CD14-positive monocyte (primary cell): ENCODE measurements at regions not wholly inside any gene's neighbourhood (a gene's known extent, or its start where the extent isn't known, plus 50 kb on each side); places are given as distances from the start of the nearest gene placed in this dataset.
A peak's percentile ranks its signal among the peaks of the same experiment; 100 is the strongest.

Source experiments
- DNase-seq, 3 donors: peaks; one replicate each; pipeline ENCODE4 v3.0.0-alpha.2; 2011 to 2022
- H2AFZ ChIP-seq: 2 replicates; pipeline ENCODE4 v1.6.0; 2012; ENCODE audit warnings: mild to moderate bottlenecking, low read depth, low read length, inconsistent platforms; ENCODE audit not compliant: insufficient read depth, poor library complexity, severe bottlenecking
- H3K27ac ChIP-seq, 2 donors: 1 replicate in 1 of 2; 2 replicates in 1 of 2; pipeline ENCODE4 v1.5.1; 2012 to 2013; ENCODE audit warnings: low read length in 2 of 2, control low read depth in 1 of 2, inconsistent platforms in 1 of 2, low read depth in 1 of 2, mild to moderate bottlenecking in 1 of 2
- H3K27me3 ChIP-seq, 2 donors: one replicate each; pipeline versions ENCODE4 v1.6.0 to v1.6.1; 2011 to 2013; ENCODE audit warnings: low read length in 2 of 2; ENCODE audit not compliant: control insufficient read depth in 2 of 2, insufficient read depth in 2 of 2
- H3K36me3 ChIP-seq, 2 donors: replicated peaks in 1 of 2; 1 replicate in 1 of 2; 2 replicates in 1 of 2; pipeline versions ENCODE4 v1.5.1 to v1.6.1; 2012 to 2013; ENCODE audit warnings: low read length in 2 of 2, control low read depth in 1 of 2, inconsistent platforms in 1 of 2, mild to moderate bottlenecking in 1 of 2; ENCODE audit not compliant: insufficient read depth in 2 of 2, control insufficient read depth in 1 of 2
- H3K4me1 ChIP-seq, 2 donors: 1 replicate in 1 of 2; 2 replicates in 1 of 2; pipeline versions ENCODE4 v1.5.1 to v1.6.1; 2012 to 2013; ENCODE audit warnings: low read length in 2 of 2, control low read depth in 1 of 2, inconsistent platforms in 1 of 2, mild to moderate bottlenecking in 1 of 2, moderate library complexity in 1 of 2; ENCODE audit not compliant: insufficient read depth in 2 of 2, control insufficient read depth in 1 of 2
- H3K4me2 ChIP-seq: replicated peaks from 2 replicates; pipeline ENCODE3; 2012; ENCODE audit warnings: low read length, moderate library complexity, mild to moderate bottlenecking; ENCODE audit not compliant: poor library complexity, severe bottlenecking; ENCODE audit errors: extremely low read depth
- H3K4me3 ChIP-seq, 3 experiments: fragments of 200-600 bp in 1 of 3; sonication (generic) in 1 of 3; replicated peaks in 1 of 3; 1 replicate in 2 of 3; 2 replicates in 1 of 3; pipeline ENCODE4 v1.5.1; 2011 to 2013; ENCODE audit warnings: low read length in 3 of 3, mild to moderate bottlenecking in 3 of 3, control low read depth in 2 of 3, low read depth in 2 of 3, inconsistent platforms in 1 of 3, moderate library complexity in 1 of 3
- H3K79me2 ChIP-seq: 2 replicates; pipeline ENCODE4 v1.6.0; 2012; ENCODE audit warnings: mild to moderate bottlenecking, control low read depth, inconsistent platforms, low read length, moderate library complexity; ENCODE audit not compliant: insufficient read depth
- H3K9ac ChIP-seq: 2 replicates; pipeline ENCODE4 v1.6.0; 2017; ENCODE audit warnings: low read length, mild to moderate bottlenecking; ENCODE audit not compliant: insufficient read depth, poor library complexity, severe bottlenecking
- H3K9me3 ChIP-seq, 2 donors: replicated peaks in 1 of 2; 1 replicate in 1 of 2; 2 replicates in 1 of 2; pipeline versions ENCODE4 v1.5.1 to v1.6.1; 2012 to 2013; ENCODE audit warnings: low read length in 2 of 2, control low read depth in 1 of 2; ENCODE audit not compliant: control insufficient read depth in 1 of 2, insufficient read depth in 1 of 2
- H4K20me1 ChIP-seq: 2 replicates; pipeline ENCODE4 v1.6.0; 2012; ENCODE audit warnings: mild to moderate bottlenecking, low read length, control low read depth, moderate library complexity; ENCODE audit not compliant: insufficient read depth
- H3K27ac Mint-ChIP-seq, 7 donors: one replicate each; pipeline ENCODE4 v1.8.0; 2020; ENCODE audit warnings: mild to moderate bottlenecking in 7 of 7, mixed read lengths in 7 of 7, moderate library complexity in 6 of 7, inconsistent platforms in 2 of 7
- H3K27me3 Mint-ChIP-seq, 3 donors: one replicate each; pipeline ENCODE4 v1.8.0; 2021 to 2022; ENCODE audit warnings: low read depth in 3 of 3, mild to moderate bottlenecking in 3 of 3, mixed read lengths in 3 of 3, moderate library complexity in 3 of 3, inconsistent platforms in 1 of 3
- H3K36me3 Mint-ChIP-seq, 2 donors: one replicate each; pipeline ENCODE4 v1.8.0; 2020; ENCODE audit warnings: mixed read lengths in 2 of 2, inconsistent platforms in 1 of 2, mild to moderate bottlenecking in 1 of 2
- H3K4me1 Mint-ChIP-seq: one replicate; pipeline ENCODE4 v1.8.0; 2020; ENCODE audit warnings: mild to moderate bottlenecking, mixed read lengths
- H3K4me3 Mint-ChIP-seq, 2 donors: one replicate each; pipeline ENCODE4 v1.8.0; 2020; ENCODE audit warnings: mild to moderate bottlenecking in 2 of 2, mixed read lengths in 2 of 2, moderate library complexity in 1 of 2
- H3K9me3 Mint-ChIP-seq, 7 donors: one replicate each; pipeline ENCODE4 v1.8.0; 2020 to 2022; ENCODE audit warnings: mixed read lengths in 7 of 7, mild to moderate bottlenecking in 6 of 7, moderate library complexity in 6 of 7, inconsistent platforms in 2 of 7
- CTCF ChIP-seq: fragments of 200-600 bp; IDR thresholded peaks from one replicate; pipeline ENCODE4 v1.8.0; 2022; ENCODE audit warnings: antibody characterized with exemption, mild to moderate bottlenecking
- WGBS: methylation state at CpG from one replicate; pipeline ENCODE4 v1.1.5; 2013; ENCODE audit warnings: missing lambda C conversion rate; ENCODE audit not compliant: insufficient coverage; 5-methylcytosine and 5-hydroxymethylcytosine counted together
- intact Hi-C, 2 donors: fragments of 100-400 bp; cut with micrococcal nuclease; formaldehyde crosslinking; loops; one replicate each; pipeline versions ENCODE4 v1.15.0 to v1.15.1; 2023

GRCh38 chr13:91032104-91032503 is 315.4 kb upstream of the MIR17HG start:
- H3K9ac ChIP-seq, result no peak overlapping the region
- H3K4me1 Mint-ChIP-seq, result no peaks in the 10 kb centered on the region
- no peaks in the 10 kb centered on the region for H3K36me3 Mint-ChIP-seq
- no peaks in the 10 kb centered on the region for H3K27me3 ChIP-seq
- no peaks in the 10 kb centered on the region for H3K79me2 ChIP-seq
- peaks cover 0 to 1% (median 0%) of the 10 kb centered on the region in 3 donors for H3K27me3 Mint-ChIP-seq
- DNase-seq, result no peak
- no peaks in the 10 kb centered on the region for H4K20me1 ChIP-seq
- no peak overlapping the region for H3K4me3 ChIP-seq
- 0% methylated on average over 1 of the region's 1 CpG for WGBS
- H3K27ac ChIP-seq, result no peak overlapping the region
- no peaks in the 10 kb centered on the region for H3K9me3 ChIP-seq
- H3K9me3 Mint-ChIP-seq, result peaks cover 0 to 11% (median 5%) of the 10 kb centered on the region in 7 donors
- no peaks in the 10 kb centered on the region for H3K4me1 ChIP-seq
- H3K4me3 Mint-ChIP-seq, result no peak overlapping the region
- peak overlapping the region in 1 of 7 donors; percentile 19 for H3K27ac Mint-ChIP-seq
- no peaks in the 10 kb centered on the region for H3K36me3 ChIP-seq
- H3K4me2 ChIP-seq, result no peak overlapping the region
- intact Hi-C loops, result no loop called here
- H2AFZ ChIP-seq, result no peak overlapping the region
- TF ChIP-seq CTCF, result no peak

GRCh38 chr13:91036886-91037285 is 310.6 kb upstream of the MIR17HG start:
- no peaks in the 10 kb centered on the region for H3K27me3 Mint-ChIP-seq
- H3K36me3 ChIP-seq, result no peaks in the 10 kb centered on the region
- H3K9me3 ChIP-seq, result no peaks in the 10 kb centered on the region
- H3K9me3 Mint-ChIP-seq, result peaks cover 0 to 6% (median 3%) of the 10 kb centered on the region in 7 donors
- no peaks in the 10 kb centered on the region for H3K79me2 ChIP-seq
- no peak overlapping the region for H3K9ac ChIP-seq
- no peaks in the 10 kb centered on the region for H3K4me1 Mint-ChIP-seq
- no peak overlapping the region for H3K4me3 Mint-ChIP-seq
- DNase-seq, result no peak
- H3K27ac Mint-ChIP-seq, result no peak overlapping the region
- no peaks in the 10 kb centered on the region for H4K20me1 ChIP-seq
- H3K4me2 ChIP-seq, result no peak overlapping the region
- no peaks in the 10 kb centered on the region for H3K36me3 Mint-ChIP-seq
- H3K4me1 ChIP-seq, result no peaks in the 10 kb centered on the region
- WGBS, result 89% methylated on average over 3 of the region's 3 CpGs
- no peak overlapping the region for H3K4me3 ChIP-seq
- H3K27me3 ChIP-seq, result no peaks in the 10 kb centered on the region
- intact Hi-C loops, result no loop called here
- H2AFZ ChIP-seq, result no peak overlapping the region
- H3K27ac ChIP-seq, result no peak overlapping the region
- no peak for TF ChIP-seq CTCF
